ENCODE measurements at regions not wholly inside any gene's neighbourhood (a gene's known extent, or its start where the extent isn't known, plus 50 kb on each side); places are given as distances from the start of the nearest gene placed in this dataset.
"Not testable (repeated sequence)": the region's sequence is repeated elsewhere in the genome, so short reads cannot be mapped to it uniquely, and the experiment has no call there.

- DNase-seq (ENCODE audit: low read depth in 1 of 2, low spot score in 1 of 2): no peak
Observed at GRCh38 chr2:16374671-16375070, 291.0 kb downstream of the CYRIA start.

- no peak for DNase-seq (ENCODE audit: low read depth in 1 of 2, low spot score in 1 of 2)
Observed at GRCh38 chr2:16373341-16373740, 292.3 kb downstream of the CYRIA start.

- no peak for DNase-seq (ENCODE audit: low read depth in 1 of 2, low spot score in 1 of 2)
Observed at GRCh38 chr2:16371751-16372150, 293.9 kb downstream of the CYRIA start.

- no peak for DNase-seq (ENCODE audit: low read depth in 1 of 2, low spot score in 1 of 2)
Observed at GRCh38 chr2:16368951-16369350, 296.7 kb downstream of the CYRIA start.

- no peak for DNase-seq (ENCODE audit: low read depth in 1 of 2, low spot score in 1 of 2)
Observed at GRCh38 chr2:16368328-16368727, 297.3 kb downstream of the CYRIA start.

- no peak for DNase-seq (ENCODE audit: low read depth in 1 of 2, low spot score in 1 of 2)
Observed at GRCh38 chr2:16365366-16365765, 300.3 kb downstream of the CYRIA start.

GRCh38 chr2:16363581-16363980, 302.1 kb downstream of the CYRIA start:
- DNase-seq (ENCODE audit: low read depth in 1 of 2, low spot score in 1 of 2): no peak

GRCh38 chr2:16362611-16363010, 303.0 kb downstream of the CYRIA start:
- DNase-seq (ENCODE audit: low read depth in 1 of 2, low spot score in 1 of 2): no peak

GRCh38 chr2:16361261-16361995, 304.2 kb downstream of the CYRIA start:
- no peak for DNase-seq (ENCODE audit: low read depth in 1 of 2, low spot score in 1 of 2)

- no peak for DNase-seq (ENCODE audit: low read depth in 1 of 2, low spot score in 1 of 2)
Observed at GRCh38 chr2:16359961-16360360, 305.7 kb downstream of the CYRIA start.

- no peak for DNase-seq (ENCODE audit: low read depth in 1 of 2, low spot score in 1 of 2)
Observed at GRCh38 chr2:16357188-16357587, 308.4 kb downstream of the CYRIA start.

GRCh38 chr2:16351541-16351940, 314.1 kb downstream of the CYRIA start:
- DNase-seq (ENCODE audit: low read depth in 1 of 2, low spot score in 1 of 2): no peak

- DNase-seq (ENCODE audit: low read depth in 1 of 2, low spot score in 1 of 2): no peak
Observed at GRCh38 chr2:16351137-16351536, 314.5 kb downstream of the CYRIA start.

- no peak for DNase-seq (ENCODE audit: low read depth in 1 of 2, low spot score in 1 of 2)
Observed at GRCh38 chr2:16350211-16350610, 315.4 kb downstream of the CYRIA start.

GRCh38 chr2:16349811-16350210, 315.8 kb downstream of the CYRIA start:
- DNase-seq (ENCODE audit: low read depth in 1 of 2, low spot score in 1 of 2): no peak

- no peak for DNase-seq (ENCODE audit: low read depth in 1 of 2, low spot score in 1 of 2)
Observed at GRCh38 chr2:16348821-16349515, 316.7 kb downstream of the CYRIA start.

GRCh38 chr2:16346671-16347070, 319.0 kb downstream of the CYRIA start:
- no peak for DNase-seq (ENCODE audit: low read depth in 1 of 2, low spot score in 1 of 2)

- not testable (repeated sequence) for DNase-seq (ENCODE audit: low read depth in 1 of 2, low spot score in 1 of 2)
Observed at GRCh38 chr2:16345231-16345630, 320.4 kb downstream of the CYRIA start.

- no peak for DNase-seq (ENCODE audit: low read depth in 1 of 2, low spot score in 1 of 2)
Observed at GRCh38 chr2:16339206-16339605, 326.4 kb downstream of the CYRIA start.

GRCh38 chr2:16338026-16338425, 327.6 kb downstream of the CYRIA start:
- DNase-seq (ENCODE audit: low read depth in 1 of 2, low spot score in 1 of 2): no peak

GRCh38 chr2:16336916-16337315, 328.7 kb downstream of the CYRIA start:
- no peak for DNase-seq (ENCODE audit: low read depth in 1 of 2, low spot score in 1 of 2)

- DNase-seq (ENCODE audit: low read depth in 1 of 2, low spot score in 1 of 2): no peak
Observed at GRCh38 chr2:16336491-16336890, 329.1 kb downstream of the CYRIA start.

GRCh38 chr2:16335947-16336346, 329.7 kb downstream of the CYRIA start:
- DNase-seq (ENCODE audit: low read depth in 1 of 2, low spot score in 1 of 2): no peak
